ENCODE measurements at regions not wholly inside any gene's neighbourhood (a gene's known extent, or its start where the extent isn't known, plus 50 kb on each side); places are given as distances from the start of the nearest gene placed in this dataset.

DNA sequence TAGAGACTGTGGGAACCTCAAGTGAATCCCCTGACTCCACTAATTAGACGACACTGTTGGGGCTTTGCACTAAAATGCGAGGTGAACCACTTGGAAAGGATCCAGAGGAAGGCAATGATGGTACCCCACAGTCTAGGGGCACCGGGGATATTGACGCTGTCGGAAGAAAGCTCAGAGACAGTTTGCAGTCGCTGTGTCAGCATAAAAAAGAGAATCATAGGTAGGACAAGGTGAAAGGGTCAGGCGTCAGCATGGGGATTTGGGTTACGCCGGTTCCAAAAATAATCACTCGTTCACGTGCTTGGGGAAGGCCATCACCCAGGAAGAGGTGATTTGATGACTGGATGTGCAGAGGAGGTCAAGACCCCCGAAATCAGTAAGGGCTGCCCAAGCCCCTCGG, 598.0 kb upstream of the NOX3 start:
- no peak for DNase-seq (ENCODE audit: low read depth in 1 of 2, low spot score in 1 of 2)
- no peak overlapping the region for H3K27ac ChIP-seq (replicated peaks)
- TF ChIP-seq CTCF (IDR thresholded peaks at IDR 0.05; ENCODE audit: insufficient read depth, low read length) (no peak), GABPA (IDR thresholded peaks at IDR 0.05; ENCODE audit: low read depth) (no peak), POLR2AphosphoS5 (IDR thresholded peaks at IDR 0.05; ENCODE audit: low read depth) (no peak), REST (IDR thresholded peaks at IDR 0.05; ENCODE audit: insufficient replicate concordance, low read depth) (no peak), SPI1 (IDR thresholded peaks at IDR 0.05; ENCODE audit: borderline replicate concordance, low read depth) (no peak)
- no peak overlapping the region for H3K4me3 ChIP-seq (replicated peaks; ENCODE audit: insufficient read depth, low read length)
- H3K27me3 ChIP-seq (ENCODE audit: insufficient read depth, poor library complexity, severe bottlenecking) = no peaks in the 10 kb centered on the region

DNA sequence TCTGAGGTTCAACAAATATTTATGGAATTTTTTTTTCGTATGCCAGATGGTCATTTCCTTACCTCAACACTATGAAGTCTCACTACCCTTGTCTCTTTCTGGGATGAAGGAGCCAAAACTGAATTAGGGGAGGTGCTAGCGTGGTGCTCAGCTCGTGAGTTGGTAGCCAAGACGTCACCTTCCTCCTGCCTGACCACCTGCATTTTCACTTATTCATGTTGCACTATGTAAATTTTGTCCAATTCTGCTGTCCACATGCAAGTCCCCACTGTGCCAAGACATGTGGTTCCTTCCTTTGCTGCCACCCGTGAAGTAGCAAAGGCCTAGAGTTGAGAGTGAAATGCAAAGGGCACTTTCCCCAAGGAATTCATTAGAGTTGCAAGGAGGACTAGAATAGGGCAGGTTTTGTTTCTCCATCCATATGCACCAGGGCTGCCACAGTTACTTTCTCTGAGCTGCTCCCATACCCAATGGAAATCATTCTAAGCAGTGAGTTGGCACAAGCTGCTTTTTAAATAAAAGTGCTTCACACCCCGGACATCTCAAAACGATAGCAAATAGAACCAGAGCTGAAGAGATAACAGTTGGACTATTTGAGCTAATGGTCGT, 591.3 kb upstream of the NOX3 start:
- Histone ChIP-seq H3K4me3 (replicated peaks; ENCODE audit: insufficient read depth, low read length) (no peak overlapping the region), H3K27ac (replicated peaks) (no peak overlapping the region), H3K27me3 (ENCODE audit: insufficient read depth, poor library complexity, severe bottlenecking) (no peaks in the 10 kb centered on the region)
- no peak for DNase-seq (ENCODE audit: low read depth in 1 of 2, low spot score in 1 of 2)
- TF ChIP-seq REST (IDR thresholded peaks at IDR 0.05; ENCODE audit: insufficient replicate concordance, low read depth) = no peak
- TF ChIP-seq POLR2AphosphoS5 (IDR thresholded peaks at IDR 0.05; ENCODE audit: low read depth) = no peak
- TF ChIP-seq SPI1 (IDR thresholded peaks at IDR 0.05; ENCODE audit: borderline replicate concordance, low read depth) = no peak
- TF ChIP-seq GABPA (IDR thresholded peaks at IDR 0.05; ENCODE audit: low read depth) = no peak
- TF ChIP-seq CTCF (IDR thresholded peaks at IDR 0.05; ENCODE audit: insufficient read depth, low read length) = no peak

- Histone ChIP-seq H3K27ac (replicated peaks) (no peak overlapping the region), H3K4me3 (replicated peaks; ENCODE audit: insufficient read depth, low read length) (no peak overlapping the region), H3K27me3 (ENCODE audit: insufficient read depth, poor library complexity, severe bottlenecking) (no peaks in the 10 kb centered on the region)
- DNase-seq (ENCODE audit: low read depth in 1 of 2, low spot score in 1 of 2) = no peak
- TF ChIP-seq CTCF (IDR thresholded peaks at IDR 0.05; ENCODE audit: insufficient read depth, low read length) (no peak), POLR2AphosphoS5 (IDR thresholded peaks at IDR 0.05; ENCODE audit: low read depth) (no peak), GABPA (IDR thresholded peaks at IDR 0.05; ENCODE audit: low read depth) (no peak), REST (IDR thresholded peaks at IDR 0.05; ENCODE audit: insufficient replicate concordance, low read depth) (no peak)
These were observed 590.6 kb upstream of the NOX3 start for GRCh38 chr6:156046268-156046665.
